T-cell (primary cell): ENCODE measurements at regions not wholly inside any gene's neighbourhood (a gene's known extent, or its start where the extent isn't known, plus 50 kb on each side); places are given as distances from the start of the nearest gene placed in this dataset.

Experiments
- ATAC-seq, 4 experiments: fragments of 200-7000 bp in 3 of 4; fragments of 150-1000 bp in 1 of 4; cut with Tn5 transposase; replicated peaks in 1 of 4; 1 replicate in 3 of 4; 2 replicates in 1 of 4; pipeline ENCODE4 v1.10.0; 2021; ENCODE audit warnings: moderate library complexity in 3 of 4, mild to moderate bottlenecking in 2 of 4, moderate number of reproducible peaks in 1 of 4
- CTCF ChIA-PET, 2 donors: fragments of 300-600 bp; sonication (Branson Sonifier 250); formaldehyde crosslinking; loops; one replicate each; lab custom pipeline; 2022; ENCODE audit warnings: antibody characterized with exemption in 2 of 2; lab: Charles Lee
- POLR2A ChIA-PET, 2 donors: fragments of 300-600 bp; sonication (Branson Sonifier 250); formaldehyde crosslinking; loops; one replicate each; lab custom pipeline; 2022; ENCODE audit warnings: antibody characterized with exemption in 2 of 2; lab: Charles Lee
- DNase-seq, 35 experiments: peaks; one replicate each; pipeline versions ENCODE4 v3.0.0 to v3.0.0-alpha.2; 2013 to 2023
- H3K27ac ChIP-seq: one replicate; pipeline ENCODE4 v1.5.1; 2013; ENCODE audit warnings: low read length
- H3K27me3 ChIP-seq, 2 experiments: replicated peaks in 1 of 2; 1 replicate in 1 of 2; 2 replicates in 1 of 2; pipeline versions ENCODE4 v1.6.1 to v1.7.0; 2013; ENCODE audit warnings: low read length in 1 of 2, mixed read lengths in 1 of 2; ENCODE audit not compliant: control insufficient read depth in 2 of 2, insufficient read depth in 2 of 2; ENCODE audit errors: extremely low read depth in 1 of 2
- H3K36me3 ChIP-seq, 2 donors: 1 replicate in 1 of 2; 2 replicates in 1 of 2; pipeline versions ENCODE4 v1.6.1 to v1.7.0; 2013; ENCODE audit warnings: low read length in 1 of 2; ENCODE audit not compliant: control insufficient read depth in 2 of 2, insufficient read depth in 1 of 2; ENCODE audit errors: extremely low read depth in 1 of 2
- H3K4me1 ChIP-seq, 2 experiments: 1 replicate in 1 of 2; 2 replicates in 1 of 2; pipeline versions ENCODE4 v1.6.1 to v1.7.0; 2013; ENCODE audit warnings: low read length in 2 of 2, mixed read lengths in 1 of 2; ENCODE audit not compliant: insufficient read depth in 2 of 2, control insufficient read depth in 1 of 2; ENCODE audit errors: extremely low read depth in 1 of 2
- H3K4me3 ChIP-seq, 2 donors: 1 replicate in 1 of 2; 2 replicates in 1 of 2; pipeline versions ENCODE4 v1.5.1 to v1.7.0; 2013; ENCODE audit warnings: mild to moderate bottlenecking in 2 of 2, low read length in 1 of 2, moderate library complexity in 1 of 2; ENCODE audit not compliant: control insufficient read depth in 1 of 2; ENCODE audit errors: extremely low read depth in 1 of 2
- H3K9me3 ChIP-seq: 2 replicates; pipeline ENCODE4 v1.7.0; 2013
- H3K27ac Mint-ChIP-seq, 2 donors: one replicate each; pipeline ENCODE4 v1.8.0; 2020 to 2021; ENCODE audit warnings: mild to moderate bottlenecking in 2 of 2, mixed read lengths in 2 of 2
- H3K27me3 Mint-ChIP-seq, 2 donors: one replicate each; pipeline ENCODE4 v1.8.0; 2021 to 2022; ENCODE audit warnings: mixed read lengths in 2 of 2
- H3K36me3 Mint-ChIP-seq: one replicate; pipeline ENCODE4 v1.8.0; 2021; ENCODE audit warnings: mixed read lengths
- H3K4me1 Mint-ChIP-seq, 3 donors: one replicate each; pipeline ENCODE4 v1.8.0; 2020 to 2022; ENCODE audit warnings: mixed read lengths in 3 of 3, mild to moderate bottlenecking in 1 of 3
- H3K4me3 Mint-ChIP-seq, 3 donors: one replicate each; pipeline ENCODE4 v1.8.0; 2020 to 2022; ENCODE audit warnings: mild to moderate bottlenecking in 3 of 3, mixed read lengths in 3 of 3, moderate library complexity in 3 of 3
- H3K9me3 Mint-ChIP-seq, 3 donors: one replicate each; pipeline ENCODE4 v1.8.0; 2020 to 2022; ENCODE audit warnings: mixed read lengths in 3 of 3
- WGBS: methylation state at CpG from one replicate; pipeline ENCODE4 v1.1.5; 2013; ENCODE audit warnings: missing lambda C conversion rate; ENCODE audit not compliant: insufficient coverage; 5-methylcytosine and 5-hydroxymethylcytosine counted together

DNA sequence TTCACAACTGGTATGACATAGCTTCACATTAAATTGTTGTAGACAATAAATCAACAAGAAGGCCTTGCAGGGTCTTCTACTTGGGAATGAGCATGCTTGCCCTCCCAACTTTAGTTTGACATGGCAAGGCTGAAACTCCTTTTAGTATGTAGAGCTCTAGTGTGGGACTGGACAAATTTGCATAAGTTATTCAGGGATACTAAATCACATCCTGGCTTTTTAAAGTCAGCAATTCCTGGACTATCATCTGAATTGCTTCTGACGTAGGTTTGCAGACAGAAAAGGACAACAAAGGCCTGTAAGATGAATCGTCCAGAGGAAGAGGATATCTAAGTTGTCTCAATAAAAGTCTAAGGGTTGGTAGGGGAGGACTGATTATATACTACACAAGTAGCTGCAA lies 123.0 kb upstream of the MAGEB16 start:
- H3K27me3 ChIP-seq: no peaks in the 10 kb centered on the region
- POLR2A ChIA-PET: no interaction called here
- no peaks in the 10 kb centered on the region for H3K9me3 ChIP-seq
- no CpG with 5 or more reads among the region's 2 CpGs for WGBS
- no peaks in the 10 kb centered on the region for H3K4me1 ChIP-seq
- peaks cover 0 to 4% of the 10 kb centered on the region in 2 donors for H3K27me3 Mint-ChIP-seq
- ATAC-seq: no peak
- CTCF ChIA-PET: no interaction called here
- no peak overlapping the region for H3K27ac ChIP-seq
- H3K9me3 Mint-ChIP-seq: peaks cover 0 to 4% (median 3%) of the 10 kb centered on the region in 3 donors
- H3K4me3 ChIP-seq: no peak overlapping the region
- DNase-seq: no peak
- no peak overlapping the region for H3K4me3 Mint-ChIP-seq
- no peaks in the 10 kb centered on the region for H3K36me3 Mint-ChIP-seq
- H3K36me3 ChIP-seq: no peaks in the 10 kb centered on the region
- H3K4me1 Mint-ChIP-seq: no peaks in the 10 kb centered on the region
- no peak overlapping the region for H3K27ac Mint-ChIP-seq

- WGBS: 80% methylated on average over 1 of the region's 3 CpGs
- Histone ChIP-seq H3K27me3 (no peaks in the 10 kb centered on the region), H3K27ac (no peak overlapping the region), H3K4me3 (no peak overlapping the region), H3K9me3 (no peaks in the 10 kb centered on the region), H3K36me3 (no peaks in the 10 kb centered on the region), H3K4me1 (no peaks in the 10 kb centered on the region)
- DNase-seq (no peak), ATAC-seq (no peak)
- Mint-ChIP-seq H3K27me3 (no peaks in the 10 kb centered on the region), H3K27ac (no peak overlapping the region), H3K9me3 (peaks cover 0 to 11% (median 1%) of the 10 kb centered on the region in 3 donors), H3K4me3 (no peak overlapping the region), H3K4me1 (no peaks in the 10 kb centered on the region), H3K36me3 (no peaks in the 10 kb centered on the region)
- CTCF ChIA-PET: no interaction called here
- POLR2A ChIA-PET: no interaction called here
These were observed 117.2 kb upstream of the MAGEB16 start for GRCh38 chrX:35680940-35681346.

GRCh38 chrX:35682476-35682875 lies 115.7 kb upstream of the MAGEB16 start:
- Histone ChIP-seq H3K4me3 (no peak overlapping the region), H3K27ac (no peak overlapping the region), H3K9me3 (no peaks in the 10 kb centered on the region), H3K36me3 (no peaks in the 10 kb centered on the region), H3K27me3 (no peaks in the 10 kb centered on the region), H3K4me1 (no peaks in the 10 kb centered on the region)
- ChIA-PET POLR2A (no interaction called here), CTCF (no interaction called here)
- WGBS: no CpG with 5 or more reads among the region's 2 CpGs
- H3K9me3 Mint-ChIP-seq: peaks cover 0 to 11% (median 2%) of the 10 kb centered on the region in 3 donors
- H3K4me1 Mint-ChIP-seq: no peaks in the 10 kb centered on the region
- no peaks in the 10 kb centered on the region for H3K27me3 Mint-ChIP-seq
- ATAC-seq (no peak), DNase-seq (no peak)
- no peaks in the 10 kb centered on the region for H3K36me3 Mint-ChIP-seq
- H3K27ac Mint-ChIP-seq: no peak overlapping the region
- H3K4me3 Mint-ChIP-seq: no peak overlapping the region

GRCh38 chrX:35696760-35697234 lies 101.3 kb upstream of the MAGEB16 start:
- H3K27me3 Mint-ChIP-seq: peaks cover 0 to 4% of the 10 kb centered on the region in 2 donors
- no peak overlapping the region for H3K4me3 ChIP-seq
- H3K36me3 ChIP-seq: no peaks in the 10 kb centered on the region
- H3K27ac Mint-ChIP-seq: no peak overlapping the region
- no peaks in the 10 kb centered on the region for H3K4me1 ChIP-seq
- no peak overlapping the region for H3K27ac ChIP-seq
- ATAC-seq (no peak), DNase-seq (no peak)
- CTCF ChIA-PET: no interaction called here
- no CpG with 5 or more reads among the region's 2 CpGs for WGBS
- H3K9me3 ChIP-seq: no peaks in the 10 kb centered on the region
- H3K36me3 Mint-ChIP-seq: no peaks in the 10 kb centered on the region
- H3K4me3 Mint-ChIP-seq: no peak overlapping the region
- H3K9me3 Mint-ChIP-seq: no peaks in the 10 kb centered on the region
- no peaks in the 10 kb centered on the region for H3K4me1 Mint-ChIP-seq
- no peaks in the 10 kb centered on the region for H3K27me3 ChIP-seq
- POLR2A ChIA-PET: no interaction called here

DNA sequence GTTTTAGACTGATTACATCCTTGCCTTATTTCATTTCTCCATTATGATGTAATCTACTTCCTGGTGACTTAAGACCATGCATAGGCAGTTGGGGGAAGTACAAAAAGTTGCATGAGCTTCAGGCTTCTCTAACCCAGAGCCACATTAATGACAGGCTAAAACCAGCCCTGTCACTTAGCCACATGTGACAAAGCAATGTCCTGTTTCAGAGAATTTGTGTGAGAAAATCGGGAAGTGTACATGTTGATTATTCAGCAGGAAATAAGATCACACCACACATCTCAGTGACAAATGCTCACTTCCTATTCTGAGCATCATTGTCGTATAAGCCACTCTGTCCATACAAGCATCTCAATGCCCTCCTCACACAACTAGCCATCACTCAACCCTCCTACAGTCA lies 98.5 kb upstream of the MAGEB16 start:
- Histone ChIP-seq H3K27me3 (no peaks in the 10 kb centered on the region), H3K27ac (no peak overlapping the region), H3K4me3 (no peak overlapping the region), H3K36me3 (no peaks in the 10 kb centered on the region), H3K9me3 (no peaks in the 10 kb centered on the region), H3K4me1 (no peaks in the 10 kb centered on the region)
- POLR2A ChIA-PET: no interaction called here
- CTCF ChIA-PET: no interaction called here
- H3K9me3 Mint-ChIP-seq: no peaks in the 10 kb centered on the region
- no peak overlapping the region for H3K27ac Mint-ChIP-seq
- H3K4me1 Mint-ChIP-seq: no peaks in the 10 kb centered on the region
- H3K27me3 Mint-ChIP-seq: peaks cover 0 to 4% of the 10 kb centered on the region in 2 donors
- no CpG with 5 or more reads among the region's 2 CpGs for WGBS
- ATAC-seq (no peak), DNase-seq (no peak)
- no peaks in the 10 kb centered on the region for H3K36me3 Mint-ChIP-seq
- no peak overlapping the region for H3K4me3 Mint-ChIP-seq

DNA sequence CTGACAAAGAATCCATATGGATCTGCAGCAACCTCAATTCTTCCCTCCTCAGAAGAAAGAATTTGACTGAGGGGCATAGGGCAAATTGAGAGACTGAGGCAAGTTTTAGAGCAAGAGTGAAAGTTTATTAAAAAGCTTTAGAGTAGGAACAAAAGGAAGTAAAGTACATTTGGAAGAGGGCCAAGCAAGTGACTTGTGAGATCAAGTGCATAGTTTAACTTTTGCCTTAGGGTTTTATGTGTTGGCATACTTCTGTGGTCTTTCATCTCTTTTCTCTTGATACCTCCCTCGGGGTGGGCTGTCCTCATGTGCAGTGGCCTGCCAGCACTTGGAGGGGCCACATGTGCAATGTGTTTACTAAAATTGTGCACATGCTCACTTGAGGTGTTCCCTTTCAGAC lies 98.0 kb upstream of the MAGEB16 start:
- H3K27ac ChIP-seq: no peak overlapping the region
- no peaks in the 10 kb centered on the region for H3K36me3 Mint-ChIP-seq
- no CpG with 5 or more reads among the region's 1 CpG for WGBS

DNA sequence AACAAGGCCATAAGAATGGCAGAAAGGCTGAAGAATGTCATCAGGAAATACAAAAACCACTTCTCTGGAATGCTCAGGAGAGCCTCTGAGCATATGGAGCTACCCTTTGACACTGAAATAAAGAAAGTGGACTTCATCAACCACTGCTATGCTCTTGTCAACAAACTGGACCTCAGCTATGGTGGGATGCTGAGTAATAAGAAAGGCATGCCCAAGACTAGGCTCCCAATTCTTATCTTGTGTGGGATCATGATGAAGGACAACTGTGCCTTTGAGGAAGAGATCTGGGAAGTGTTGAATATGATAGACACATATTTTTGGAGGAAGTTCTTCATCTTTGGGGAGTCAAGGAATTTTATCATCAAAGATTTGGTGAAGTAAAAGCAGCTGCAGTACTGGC lies 86.9 kb upstream of the MAGEB16 start:
- Histone ChIP-seq H3K4me3 (no peak overlapping the region), H3K36me3 (no peaks in the 10 kb centered on the region), H3K4me1 (no peaks in the 10 kb centered on the region), H3K27ac (no peak overlapping the region), H3K9me3 (no peaks in the 10 kb centered on the region), H3K27me3 (no peaks in the 10 kb centered on the region)
- no peaks in the 10 kb centered on the region for H3K27me3 Mint-ChIP-seq
- CTCF ChIA-PET: no interaction called here
- ATAC-seq (no peak), DNase-seq (no peak)
- POLR2A ChIA-PET: no interaction called here
- H3K36me3 Mint-ChIP-seq: no peaks in the 10 kb centered on the region
- H3K27ac Mint-ChIP-seq: no peak overlapping the region
- H3K4me1 Mint-ChIP-seq: no peaks in the 10 kb centered on the region
- H3K4me3 Mint-ChIP-seq: no peak overlapping the region
- H3K9me3 Mint-ChIP-seq: peaks cover 0 to 6% (median 2%) of the 10 kb centered on the region in 3 donors

More for the DNA sequence above, 98.0 kb upstream of the MAGEB16 start:
- Mint-ChIP-seq H3K27ac (no peak overlapping the region), H3K9me3 (no peaks in the 10 kb centered on the region), H3K4me3 (no peak overlapping the region), H3K4me1 (no peaks in the 10 kb centered on the region), H3K27me3 (peaks cover 0 to 4% of the 10 kb centered on the region in 2 donors)
- Histone ChIP-seq H3K36me3 (no peaks in the 10 kb centered on the region), H3K9me3 (no peaks in the 10 kb centered on the region), H3K27me3 (no peaks in the 10 kb centered on the region), H3K4me1 (no peaks in the 10 kb centered on the region), H3K4me3 (no peak overlapping the region)
- no peak for ATAC-seq
- POLR2A ChIA-PET: no interaction called here
- CTCF ChIA-PET: no interaction called here
- no peak for DNase-seq
